Colonic mucosa (tissue), 4 donors: ENCODE measurements at regions not wholly inside any gene's neighbourhood (a gene's known extent, or its start where the extent isn't known, plus 50 kb on each side); places are given as distances from the start of the nearest gene placed in this dataset.

Experiments
- DNase-seq: peaks from one replicate; pipeline ENCODE4 v3.0.0-alpha.2; 2020
- H3K27ac ChIP-seq: fragments of 200-600 bp; one replicate; pipeline ENCODE4 v1.8.0; 2021
- H3K27me3 ChIP-seq: fragments of 200-600 bp; one replicate; pipeline ENCODE4 v1.8.0; 2021
- H3K36me3 ChIP-seq: fragments of 200-600 bp; one replicate; pipeline ENCODE4 v1.8.0; 2021
- H3K4me1 ChIP-seq: fragments of 200-600 bp; one replicate; pipeline ENCODE4 v1.8.0; 2021; ENCODE audit warnings: mild to moderate bottlenecking
- H3K4me3 ChIP-seq: fragments of 200-600 bp; one replicate; pipeline ENCODE4 v1.8.0; 2021
- H3K9ac ChIP-seq, 2 donors: one replicate each; pipeline ENCODE4 v1.7.0; 2013; ENCODE audit warnings: control low read depth in 2 of 2, low read depth in 2 of 2, low read length in 2 of 2
- H3K9me3 ChIP-seq: fragments of 200-600 bp; one replicate; pipeline ENCODE4 v1.8.0; 2021
- intact Hi-C: fragments of 100-400 bp; cut with DNase I; formaldehyde crosslinking; loops from one replicate; pipeline ENCODE4 v1.14.1; 2022
- TF ChIP-seq, protein P1 (sequence below): fragments of 200-600 bp; IDR thresholded peaks from one replicate; pipeline ENCODE4 v1.8.0; 2022; ENCODE audit warnings: antibody characterized with exemption, mild to moderate bottlenecking
- donor health status: healthy.
- donor health status: DM: no; HTN: no; CAD: no.
- donor health status: DM: no; HTN: no; CAD: no.

- Histone ChIP-seq H3K27me3 (no peaks in the 10 kb centered on the region), H3K36me3 (no peaks in the 10 kb centered on the region), H3K27ac (no peak overlapping the region), H3K9ac (no peak overlapping the region), H3K9me3 (no peaks in the 10 kb centered on the region), H3K4me3 (no peak overlapping the region), H3K4me1 (no peaks in the 10 kb centered on the region)
- intact Hi-C loops: no loop called here
- TF ChIP-seq, protein P1, sequence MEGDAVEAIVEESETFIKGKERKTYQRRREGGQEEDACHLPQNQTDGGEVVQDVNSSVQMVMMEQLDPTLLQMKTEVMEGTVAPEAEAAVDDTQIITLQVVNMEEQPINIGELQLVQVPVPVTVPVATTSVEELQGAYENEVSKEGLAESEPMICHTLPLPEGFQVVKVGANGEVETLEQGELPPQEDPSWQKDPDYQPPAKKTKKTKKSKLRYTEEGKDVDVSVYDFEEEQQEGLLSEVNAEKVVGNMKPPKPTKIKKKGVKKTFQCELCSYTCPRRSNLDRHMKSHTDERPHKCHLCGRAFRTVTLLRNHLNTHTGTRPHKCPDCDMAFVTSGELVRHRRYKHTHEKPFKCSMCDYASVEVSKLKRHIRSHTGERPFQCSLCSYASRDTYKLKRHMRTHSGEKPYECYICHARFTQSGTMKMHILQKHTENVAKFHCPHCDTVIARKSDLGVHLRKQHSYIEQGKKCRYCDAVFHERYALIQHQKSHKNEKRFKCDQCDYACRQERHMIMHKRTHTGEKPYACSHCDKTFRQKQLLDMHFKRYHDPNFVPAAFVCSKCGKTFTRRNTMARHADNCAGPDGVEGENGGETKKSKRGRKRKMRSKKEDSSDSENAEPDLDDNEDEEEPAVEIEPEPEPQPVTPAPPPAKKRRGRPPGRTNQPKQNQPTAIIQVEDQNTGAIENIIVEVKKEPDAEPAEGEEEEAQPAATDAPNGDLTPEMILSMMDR: no peak
- DNase-seq: no peak
These were observed 535.6 kb upstream of the ALCAM start for GRCh38 chr3:104831071-104831470.

DNA sequence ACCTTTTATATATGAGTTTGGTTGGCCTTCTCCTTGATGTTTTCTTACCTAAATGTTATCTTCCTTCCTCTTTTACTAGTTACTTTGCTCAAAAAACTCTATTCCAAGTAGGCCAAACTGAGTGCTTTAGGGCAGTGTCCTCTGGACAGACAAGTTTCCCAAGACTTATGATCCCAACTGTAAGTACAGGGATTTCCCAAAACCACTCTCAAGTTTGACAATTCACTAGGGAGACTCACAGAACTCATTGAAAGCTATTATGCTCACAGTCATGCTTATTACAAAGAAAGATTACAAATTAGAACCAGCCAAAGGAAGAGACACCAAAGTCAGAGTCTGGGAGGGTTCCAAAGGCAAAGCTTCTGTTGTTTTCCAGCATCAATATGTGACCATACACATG, 534.2 kb upstream of the ALCAM start:
- Histone ChIP-seq H3K9me3 (no peaks in the 10 kb centered on the region), H3K36me3 (no peaks in the 10 kb centered on the region), H3K4me3 (no peak overlapping the region), H3K27ac (no peak overlapping the region), H3K27me3 (no peaks in the 10 kb centered on the region), H3K9ac (no peak overlapping the region), H3K4me1 (no peaks in the 10 kb centered on the region)
- intact Hi-C loops: no loop called here
- TF ChIP-seq, protein P1: no peak
- no peak for DNase-seq

GRCh38 chr3:104835376-104835775, 531.3 kb upstream of the ALCAM start:
- intact Hi-C loops: no loop called here
- TF ChIP-seq, protein P1: no peak

DNA sequence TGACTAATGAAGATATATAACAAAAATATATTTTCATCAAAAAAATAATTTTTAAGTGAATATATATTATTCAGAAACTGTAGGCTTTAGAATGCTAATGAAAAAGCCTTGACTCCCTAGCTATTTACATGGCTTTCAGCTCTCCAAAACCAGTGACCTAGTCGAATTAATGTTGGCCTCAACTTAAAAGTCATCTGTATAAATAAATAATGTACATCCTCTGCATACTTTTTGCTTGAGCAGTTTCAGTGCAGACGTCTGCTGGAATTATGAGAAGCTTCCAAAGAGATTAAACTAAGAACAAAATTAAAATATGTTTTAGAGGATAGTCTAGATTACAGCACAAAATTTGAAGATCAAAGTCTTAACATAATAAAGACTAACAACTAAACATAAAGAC, 520.4 kb upstream of the ALCAM start:
- TF ChIP-seq, protein P1: no peak
- no peaks in the 10 kb centered on the region for H3K4me1 ChIP-seq
- DNase-seq: no peak
- H3K27me3 ChIP-seq: no peaks in the 10 kb centered on the region
- intact Hi-C loops: no loop called here
- no peaks in the 10 kb centered on the region for H3K9me3 ChIP-seq
- H3K27ac ChIP-seq: no peak overlapping the region
- H3K9ac ChIP-seq: no peak overlapping the region
- H3K4me3 ChIP-seq: no peak overlapping the region
- H3K36me3 ChIP-seq: no peaks in the 10 kb centered on the region

More at GRCh38 chr3:104835376-104835775, 531.3 kb upstream of the ALCAM start:
- H3K4me1 ChIP-seq: no peaks in the 10 kb centered on the region
- H3K27ac ChIP-seq: no peak overlapping the region
- H3K36me3 ChIP-seq: no peaks in the 10 kb centered on the region
- no peak for DNase-seq
- H3K4me3 ChIP-seq: no peak overlapping the region
- H3K9me3 ChIP-seq: no peaks in the 10 kb centered on the region
- no peaks in the 10 kb centered on the region for H3K27me3 ChIP-seq
- no peak overlapping the region for H3K9ac ChIP-seq

DNA sequence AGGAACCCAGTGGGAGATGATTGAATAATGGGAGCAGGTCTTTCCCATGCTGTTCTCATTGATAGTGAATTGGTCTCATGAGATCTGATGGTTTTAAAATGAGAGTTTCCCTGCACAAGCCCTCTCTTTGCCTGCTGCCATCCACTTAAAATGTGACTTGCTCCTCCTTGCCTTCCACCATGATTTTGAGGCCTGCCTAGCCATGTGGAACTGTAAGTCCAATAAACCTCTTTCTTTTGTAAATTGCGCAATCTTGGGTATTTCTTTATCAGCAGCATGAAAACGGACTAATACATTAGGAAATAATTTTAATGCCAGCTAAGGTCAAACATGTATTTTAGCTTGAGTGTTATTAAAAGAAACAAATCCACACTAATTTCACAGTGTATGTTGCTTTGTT, 517.6 kb upstream of the ALCAM start:
- intact Hi-C loops: no loop called here
- no peak for DNase-seq
- TF ChIP-seq, protein P1: no peak
- no peaks in the 10 kb centered on the region for H3K4me1 ChIP-seq
- no peaks in the 10 kb centered on the region for H3K9me3 ChIP-seq
- H3K4me3 ChIP-seq: no peak overlapping the region
- no peak overlapping the region for H3K27ac ChIP-seq
- no peaks in the 10 kb centered on the region for H3K36me3 ChIP-seq
- H3K27me3 ChIP-seq: no peaks in the 10 kb centered on the region
- H3K9ac ChIP-seq: no peak overlapping the region

GRCh38 chr3:104854468-104854867, 512.2 kb upstream of the ALCAM start:
- TF ChIP-seq, protein P1: no peak
- no peak for DNase-seq
- Histone ChIP-seq H3K27ac (no peak overlapping the region), H3K4me1 (no peaks in the 10 kb centered on the region), H3K9me3 (no peaks in the 10 kb centered on the region), H3K27me3 (no peaks in the 10 kb centered on the region), H3K4me3 (no peak overlapping the region), H3K36me3 (no peaks in the 10 kb centered on the region), H3K9ac (no peak overlapping the region)
- intact Hi-C loops: no loop called here
